ENCODE measurements at regions not wholly inside any gene's neighbourhood (a gene's known extent, or its start where the extent isn't known, plus 50 kb on each side); places are given as distances from the start of the nearest gene placed in this dataset.
A peak's percentile ranks its signal among the peaks of the same experiment; 100 is the strongest.

DNA sequence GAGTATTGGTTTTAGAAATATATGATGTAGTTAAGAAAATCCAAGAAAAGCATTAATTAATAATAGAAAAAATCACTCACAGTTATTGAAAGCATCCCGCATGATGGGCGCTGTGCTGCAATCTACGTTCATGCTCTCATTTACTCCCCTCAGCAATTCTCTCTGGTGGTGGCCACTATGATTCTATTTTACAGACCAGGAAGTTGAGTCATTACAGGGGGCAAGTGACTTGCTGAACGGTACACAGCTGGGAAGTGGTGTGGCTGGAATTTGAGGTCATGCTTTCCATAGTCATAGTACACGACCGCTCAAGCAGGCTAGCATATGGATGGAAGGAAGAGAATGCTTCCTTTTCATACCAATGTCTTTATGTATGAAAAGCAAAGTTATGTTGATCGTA, 117.4 kb downstream of the TES start:
- 0 out of 2 replicates have a peak, but pooled peaks have one; percentile 55 for ATAC-seq
- CTCF ChIA-PET, result no interaction called here

DNA sequence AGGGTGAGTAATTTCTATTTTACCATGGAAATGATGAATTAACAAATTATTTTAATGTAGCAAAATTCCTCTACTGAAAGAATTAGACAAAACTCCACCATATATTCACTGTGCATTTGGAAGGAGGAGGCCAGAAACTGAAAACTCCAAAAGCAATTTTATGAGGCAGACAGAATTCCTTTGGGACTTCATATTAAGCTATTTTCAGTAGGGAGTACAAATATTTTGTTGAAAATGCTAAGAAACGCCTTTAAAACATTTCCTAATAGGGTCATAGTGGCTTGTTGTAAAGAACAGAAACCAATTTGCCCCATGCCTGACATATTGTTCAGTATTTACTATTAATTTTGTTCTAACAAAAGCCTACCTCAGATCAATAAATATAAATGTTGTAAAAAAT, 117.8 kb downstream of the TES start:
- ChIA-PET CTCF (no interaction called here), POLR2A (no interaction called here)
- Histone ChIP-seq H3K36me3 (ENCODE audit: control insufficient read depth, insufficient read depth, low read length) (no peaks in the 10 kb centered on the region), H3K4me1 (ENCODE audit: control insufficient read depth, insufficient read depth, low read length) (no peaks in the 10 kb centered on the region), H3K27ac (ENCODE audit: low read length) (peak overlapping the region; percentile 59), H3K9me3 (ENCODE audit: control insufficient read depth, insufficient read depth, low read depth, low read length) (peaks cover 8% of the 10 kb centered on the region; the same call in 1 of the 2 replicates), H3K4me3 (ENCODE audit: low read depth in 2 of 2, low read length in 2 of 2) (no peak overlapping the region), H3K27me3 (ENCODE audit: control insufficient read depth, insufficient read depth, low read length) (no peaks in the 10 kb centered on the region)
- ATAC-seq (no peak), DNase-seq (ENCODE audit: low read depth, low spot score) (no peak)
- intact Hi-C loops (cut with micrococcal nuclease; ENCODE audit: unreplicated experiment) (no loop called here), in situ Hi-C loops (cut with HindIII; ENCODE audit: low pct_unique_long_range_greater_than_20kb, low sequenced_read_pairs) (no loop called here)
- no TSS peak for BruUV-seq (replicated peaks)
- TF ChIP-seq, protein P1, sequence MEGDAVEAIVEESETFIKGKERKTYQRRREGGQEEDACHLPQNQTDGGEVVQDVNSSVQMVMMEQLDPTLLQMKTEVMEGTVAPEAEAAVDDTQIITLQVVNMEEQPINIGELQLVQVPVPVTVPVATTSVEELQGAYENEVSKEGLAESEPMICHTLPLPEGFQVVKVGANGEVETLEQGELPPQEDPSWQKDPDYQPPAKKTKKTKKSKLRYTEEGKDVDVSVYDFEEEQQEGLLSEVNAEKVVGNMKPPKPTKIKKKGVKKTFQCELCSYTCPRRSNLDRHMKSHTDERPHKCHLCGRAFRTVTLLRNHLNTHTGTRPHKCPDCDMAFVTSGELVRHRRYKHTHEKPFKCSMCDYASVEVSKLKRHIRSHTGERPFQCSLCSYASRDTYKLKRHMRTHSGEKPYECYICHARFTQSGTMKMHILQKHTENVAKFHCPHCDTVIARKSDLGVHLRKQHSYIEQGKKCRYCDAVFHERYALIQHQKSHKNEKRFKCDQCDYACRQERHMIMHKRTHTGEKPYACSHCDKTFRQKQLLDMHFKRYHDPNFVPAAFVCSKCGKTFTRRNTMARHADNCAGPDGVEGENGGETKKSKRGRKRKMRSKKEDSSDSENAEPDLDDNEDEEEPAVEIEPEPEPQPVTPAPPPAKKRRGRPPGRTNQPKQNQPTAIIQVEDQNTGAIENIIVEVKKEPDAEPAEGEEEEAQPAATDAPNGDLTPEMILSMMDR (IDR thresholded peaks at IDR 0.05), result no peak
- TF ChIP-seq, protein P2, sequence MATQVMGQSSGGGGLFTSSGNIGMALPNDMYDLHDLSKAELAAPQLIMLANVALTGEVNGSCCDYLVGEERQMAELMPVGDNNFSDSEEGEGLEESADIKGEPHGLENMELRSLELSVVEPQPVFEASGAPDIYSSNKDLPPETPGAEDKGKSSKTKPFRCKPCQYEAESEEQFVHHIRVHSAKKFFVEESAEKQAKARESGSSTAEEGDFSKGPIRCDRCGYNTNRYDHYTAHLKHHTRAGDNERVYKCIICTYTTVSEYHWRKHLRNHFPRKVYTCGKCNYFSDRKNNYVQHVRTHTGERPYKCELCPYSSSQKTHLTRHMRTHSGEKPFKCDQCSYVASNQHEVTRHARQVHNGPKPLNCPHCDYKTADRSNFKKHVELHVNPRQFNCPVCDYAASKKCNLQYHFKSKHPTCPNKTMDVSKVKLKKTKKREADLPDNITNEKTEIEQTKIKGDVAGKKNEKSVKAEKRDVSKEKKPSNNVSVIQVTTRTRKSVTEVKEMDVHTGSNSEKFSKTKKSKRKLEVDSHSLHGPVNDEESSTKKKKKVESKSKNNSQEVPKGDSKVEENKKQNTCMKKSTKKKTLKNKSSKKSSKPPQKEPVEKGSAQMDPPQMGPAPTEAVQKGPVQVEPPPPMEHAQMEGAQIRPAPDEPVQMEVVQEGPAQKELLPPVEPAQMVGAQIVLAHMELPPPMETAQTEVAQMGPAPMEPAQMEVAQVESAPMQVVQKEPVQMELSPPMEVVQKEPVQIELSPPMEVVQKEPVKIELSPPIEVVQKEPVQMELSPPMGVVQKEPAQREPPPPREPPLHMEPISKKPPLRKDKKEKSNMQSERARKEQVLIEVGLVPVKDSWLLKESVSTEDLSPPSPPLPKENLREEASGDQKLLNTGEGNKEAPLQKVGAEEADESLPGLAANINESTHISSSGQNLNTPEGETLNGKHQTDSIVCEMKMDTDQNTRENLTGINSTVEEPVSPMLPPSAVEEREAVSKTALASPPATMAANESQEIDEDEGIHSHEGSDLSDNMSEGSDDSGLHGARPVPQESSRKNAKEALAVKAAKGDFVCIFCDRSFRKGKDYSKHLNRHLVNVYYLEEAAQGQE (IDR thresholded peaks at IDR 0.05; ENCODE audit: insufficient read depth in 1 of 2, low read depth in 2 of 2, low read length in 1 of 2), result no peak
- TF ChIP-seq POLR2AphosphoS5 (IDR thresholded peaks at IDR 0.05; ENCODE audit: low read depth, low read length) (no peak), SIN3A (IDR thresholded peaks at IDR 0.05; ENCODE audit: borderline replicate concordance, insufficient read depth, low read depth, low read length) (no peak), TCF7L2 (IDR thresholded peaks at IDR 0.05; ENCODE audit: low read depth, low read length) (no peak)

More for the DNA sequence above, 117.4 kb downstream of the TES start:
- intact Hi-C loops (cut with micrococcal nuclease; ENCODE audit: unreplicated experiment), result no loop called here
- DNase-seq (ENCODE audit: low read depth, low spot score), result no peak
- H3K27me3 ChIP-seq (ENCODE audit: control insufficient read depth, insufficient read depth, low read length), result no peaks in the 10 kb centered on the region
- peak overlapping the region; percentile 59 for H3K27ac ChIP-seq (ENCODE audit: low read length)
- no peaks in the 10 kb centered on the region for H3K36me3 ChIP-seq (ENCODE audit: control insufficient read depth, insufficient read depth, low read length)
- no peak overlapping the region for H3K4me3 ChIP-seq (ENCODE audit: low read depth in 2 of 2, low read length in 2 of 2)
- BruUV-seq (replicated peaks), result no TSS peak
- in situ Hi-C loops (cut with HindIII; ENCODE audit: low pct_unique_long_range_greater_than_20kb, low sequenced_read_pairs), result no loop called here
- H3K9me3 ChIP-seq (ENCODE audit: control insufficient read depth, insufficient read depth, low read depth, low read length), result peaks cover 7% of the 10 kb centered on the region; the same call in 1 of the 2 replicates
- TF ChIP-seq, protein P2 (IDR thresholded peaks at IDR 0.05; ENCODE audit: insufficient read depth in 1 of 2, low read depth in 2 of 2, low read length in 1 of 2), result no peak
- TF ChIP-seq SIN3A (IDR thresholded peaks at IDR 0.05; ENCODE audit: borderline replicate concordance, insufficient read depth, low read depth, low read length) (no peak), POLR2AphosphoS5 (IDR thresholded peaks at IDR 0.05; ENCODE audit: low read depth, low read length) (no peak), TCF7L2 (IDR thresholded peaks at IDR 0.05; ENCODE audit: low read depth, low read length) (no peak)
- TF ChIP-seq, protein P1 (IDR thresholded peaks at IDR 0.05), result no peak
- no peaks in the 10 kb centered on the region for H3K4me1 ChIP-seq (ENCODE audit: control insufficient read depth, insufficient read depth, low read length)
- POLR2A ChIA-PET, result no interaction called here
